ENCODE measurements at regions not wholly inside any gene's neighbourhood (a gene's known extent, or its start where the extent isn't known, plus 50 kb on each side); places are given as distances from the start of the nearest gene placed in this dataset.
"Not testable (repeated sequence)": the region's sequence is repeated elsewhere in the genome, so short reads cannot be mapped to it uniquely, and the experiment has no call there.

DNA sequence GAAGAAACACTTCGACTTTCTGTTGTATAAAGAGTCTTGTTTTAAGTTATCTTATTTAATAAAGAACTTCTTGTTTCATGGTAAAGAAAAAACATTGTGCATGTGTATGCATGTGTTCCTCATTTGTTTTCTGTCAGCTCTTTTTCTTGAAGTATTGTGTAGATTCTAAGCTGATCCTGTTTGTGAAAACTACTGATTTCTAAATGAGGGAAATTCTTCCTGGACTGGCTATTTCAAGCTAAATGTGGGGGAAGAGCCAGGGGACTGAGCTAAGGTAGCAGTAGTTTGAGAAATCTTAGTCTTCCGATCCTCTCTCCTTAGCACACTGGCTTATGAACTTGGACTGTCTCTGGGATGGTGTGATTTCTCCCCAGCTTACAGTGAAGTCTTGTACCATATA is 56.4 kb upstream of the RBMS1 start:
- DNase-seq = no peak

DNA sequence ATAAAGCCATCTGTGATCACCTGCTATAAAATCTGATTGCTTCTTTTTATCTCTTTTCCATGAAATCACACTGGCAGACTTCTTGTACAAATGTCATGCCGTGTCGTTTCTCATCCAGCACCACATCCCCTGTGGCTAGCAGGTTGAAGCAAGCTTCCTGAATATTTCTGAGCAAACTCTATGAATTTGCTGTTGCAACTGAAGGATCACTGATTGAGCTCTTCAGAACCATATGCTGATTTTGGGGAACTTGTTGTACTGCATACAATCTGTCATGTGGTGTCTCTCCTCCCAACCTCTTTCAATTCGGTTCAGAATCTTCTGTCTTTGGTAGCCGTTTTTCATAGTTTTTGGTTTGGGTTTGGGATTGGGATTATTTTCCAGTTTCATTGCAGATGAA is 57.7 kb upstream of the RBMS1 start:
- no peak for DNase-seq

DNA sequence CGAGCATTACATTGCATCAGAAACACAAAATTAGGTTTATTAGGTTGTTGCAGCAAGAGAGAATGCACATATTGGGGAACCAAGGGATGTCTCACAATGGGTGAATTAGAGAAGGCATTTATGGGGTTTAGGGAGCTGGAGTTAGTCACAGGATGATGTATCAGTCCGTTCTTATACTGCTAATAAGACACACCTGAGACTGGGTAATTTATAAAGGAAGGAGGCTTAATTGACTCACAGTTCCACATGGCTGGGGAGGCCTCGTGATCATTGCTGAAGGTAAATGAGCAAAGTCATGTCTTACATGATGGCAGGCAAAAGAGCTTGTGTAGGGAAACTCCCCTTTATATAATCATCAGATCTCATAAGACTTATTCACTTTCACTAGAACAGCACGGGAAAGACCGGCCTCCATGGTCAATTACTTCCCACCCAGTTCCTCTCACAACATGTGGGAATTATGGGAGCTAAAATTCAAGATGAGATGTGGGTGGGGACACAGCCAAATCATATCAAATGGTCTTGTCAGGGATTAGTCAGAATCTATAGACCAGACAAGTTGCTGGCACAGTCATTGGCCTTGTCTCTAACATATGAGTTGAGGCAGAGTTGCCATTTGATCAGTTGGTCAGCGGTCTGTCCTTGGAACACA is 61.9 kb upstream of the RBMS1 start:
- no peak for DNase-seq

DNA sequence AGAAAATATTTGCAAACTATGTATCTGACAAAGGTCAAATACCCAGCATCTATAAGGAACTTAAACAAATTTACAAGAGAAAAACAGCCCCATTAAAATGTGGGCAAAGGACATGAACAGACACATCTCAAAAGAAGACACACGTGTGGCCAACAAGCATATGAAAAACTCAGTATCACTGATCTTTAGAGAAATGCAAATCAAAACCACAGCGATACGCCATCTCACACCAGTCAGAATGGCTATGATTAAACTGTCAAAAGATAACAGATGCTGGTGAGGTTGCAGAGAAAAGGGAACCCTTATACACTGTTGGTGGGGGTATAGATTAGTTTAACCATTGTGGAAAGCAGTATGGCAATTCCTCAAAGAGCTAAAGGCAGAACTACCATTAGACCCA is 64.3 kb upstream of the RBMS1 start:
- no peak for DNase-seq

DNA sequence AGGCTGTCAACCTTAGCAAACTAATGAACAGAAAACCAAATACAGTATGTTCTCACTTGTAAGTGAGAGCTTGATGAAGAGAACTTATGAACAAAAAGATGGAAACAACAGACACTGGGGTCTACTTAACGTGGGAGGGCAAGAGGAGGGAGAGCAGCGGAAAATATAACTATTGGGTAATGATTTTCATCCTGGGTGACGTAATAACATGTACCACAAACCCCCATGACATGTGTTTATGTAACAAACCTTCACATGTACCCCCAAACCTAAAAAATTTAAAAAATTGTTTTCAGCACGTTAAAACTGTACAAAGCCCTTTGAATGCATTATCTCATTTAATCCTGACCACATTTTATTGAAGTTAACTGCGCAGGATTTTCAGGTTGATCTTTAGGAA is 64.9 kb upstream of the RBMS1 start:
- DNase-seq = no peak

DNA sequence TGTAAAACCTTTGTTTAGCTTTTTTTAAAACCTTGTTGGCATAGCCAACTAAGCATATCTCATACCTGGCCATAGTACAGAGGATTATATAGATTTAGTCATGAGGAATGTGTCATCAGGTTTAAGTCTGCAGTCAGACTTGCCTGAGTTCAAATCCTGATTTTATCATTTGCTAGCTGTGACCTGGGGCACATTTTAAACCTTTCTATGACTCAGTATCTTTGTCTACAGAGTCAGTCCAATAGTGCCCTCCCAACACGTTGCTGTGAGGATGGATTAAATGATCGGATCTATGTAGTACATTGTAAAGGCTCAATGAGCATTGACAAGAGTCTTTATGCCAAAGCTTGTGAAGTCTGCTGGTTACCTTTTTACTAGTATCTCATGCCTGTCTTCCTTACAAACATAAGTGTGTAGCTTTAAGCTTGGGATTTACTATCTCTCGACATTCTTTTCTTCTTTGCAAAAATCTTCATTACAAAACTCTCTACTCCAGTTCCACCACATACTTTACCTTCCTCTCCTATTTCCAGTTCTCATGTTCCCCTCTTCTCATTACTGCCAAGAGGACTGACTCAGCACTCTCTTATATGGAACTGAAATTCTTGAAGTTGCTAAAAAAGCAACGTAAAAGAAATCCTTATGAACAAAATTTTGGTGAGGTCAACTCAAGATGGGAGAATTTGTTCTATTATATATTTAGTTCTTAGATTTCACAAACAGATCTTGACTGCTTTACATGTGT is 68.1 kb upstream of the RBMS1 start:
- DNase-seq = peak; percentile 74

DNA sequence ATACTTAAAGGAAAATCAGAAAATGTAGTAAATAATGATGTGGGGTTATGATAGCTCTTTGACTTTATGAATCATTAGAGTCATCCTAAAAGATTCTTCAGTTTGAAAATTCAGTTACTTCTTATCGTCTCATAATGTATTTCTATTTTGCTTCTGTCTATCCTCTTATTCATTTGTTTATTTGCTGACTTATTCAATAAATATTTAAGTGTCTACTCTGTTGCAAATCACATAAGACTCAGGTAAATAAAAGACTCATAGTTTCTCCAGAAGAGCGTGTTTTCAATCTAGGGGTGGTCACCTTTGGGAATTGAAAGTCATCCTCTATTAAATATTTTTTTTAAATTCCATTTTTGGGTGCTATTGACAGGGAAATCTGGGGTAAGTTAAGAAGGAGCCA is 69.1 kb upstream of the RBMS1 start:
- no peak for DNase-seq

DNA sequence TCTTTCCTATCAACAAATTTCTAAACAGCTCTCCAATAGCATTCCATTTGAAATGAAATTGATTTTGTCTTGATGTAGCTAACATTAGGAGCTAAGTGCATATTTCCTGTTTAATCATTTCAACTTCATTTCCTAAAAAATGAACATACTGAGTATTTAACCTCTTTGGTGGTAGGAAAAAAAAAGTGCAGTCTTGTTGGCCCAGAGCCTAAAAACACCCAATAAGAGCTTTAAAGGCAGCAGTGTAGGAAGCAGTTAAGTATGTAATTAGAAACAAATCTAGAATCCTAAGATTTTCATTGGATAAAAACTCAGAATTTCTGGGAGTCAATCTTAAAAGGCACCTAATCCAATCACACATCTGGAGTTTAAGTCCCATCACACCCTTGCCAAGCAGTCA is 71.0 kb upstream of the RBMS1 start:
- no peak for DNase-seq

DNA sequence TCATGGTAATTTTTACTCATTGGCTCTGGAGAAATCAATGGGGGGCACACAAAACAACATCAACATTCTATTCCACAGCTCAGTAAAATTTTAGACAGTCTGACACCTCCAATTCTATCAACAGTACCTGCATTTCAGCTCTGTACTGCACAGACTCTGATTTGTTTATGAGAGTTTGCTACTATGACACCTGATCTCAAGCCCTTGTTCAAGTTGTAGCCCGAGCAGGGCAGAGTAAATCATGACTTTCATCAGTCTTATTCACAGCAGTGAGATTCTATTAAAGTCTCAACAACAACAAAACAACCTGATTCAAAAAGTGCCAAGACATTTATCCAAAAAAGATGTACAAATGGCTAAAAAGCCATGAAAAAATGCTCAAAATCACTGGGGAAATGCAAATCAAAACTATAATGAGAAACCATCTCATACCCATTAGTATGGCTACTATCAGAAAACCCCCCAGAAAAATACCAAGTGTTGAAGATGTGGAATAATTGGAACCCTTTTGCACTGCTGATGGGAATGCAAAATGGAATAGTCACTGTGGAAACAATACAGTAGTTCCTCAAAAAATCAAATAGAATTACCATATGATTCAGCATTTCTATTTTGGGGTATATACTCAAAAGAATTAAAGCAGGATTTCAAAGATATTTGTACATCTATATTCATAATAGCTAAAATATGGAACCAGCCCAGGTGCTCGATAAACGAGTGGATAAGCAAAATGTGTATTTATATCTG is 71.7 kb upstream of the RBMS1 start:
- no peak for DNase-seq

DNA sequence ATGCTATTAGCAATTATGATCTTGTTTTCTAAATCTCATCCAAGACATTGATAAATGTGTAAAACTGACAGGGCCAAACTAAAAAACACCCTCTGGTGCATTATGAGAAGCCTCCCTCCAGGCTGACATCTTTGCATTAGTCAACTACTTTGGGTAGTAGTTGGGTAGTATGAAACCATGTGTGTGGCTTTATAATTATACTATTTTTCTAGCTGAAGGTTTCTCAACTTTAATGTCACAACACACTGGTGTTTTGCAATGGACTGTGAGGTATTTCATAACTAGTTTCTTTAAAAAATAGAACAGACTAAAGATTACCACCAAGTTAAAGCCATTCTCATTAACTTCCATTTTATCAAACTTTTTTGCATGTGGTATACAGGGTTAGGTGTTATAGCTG is 73.1 kb upstream of the RBMS1 start:
- peak; percentile 18 for DNase-seq

DNA sequence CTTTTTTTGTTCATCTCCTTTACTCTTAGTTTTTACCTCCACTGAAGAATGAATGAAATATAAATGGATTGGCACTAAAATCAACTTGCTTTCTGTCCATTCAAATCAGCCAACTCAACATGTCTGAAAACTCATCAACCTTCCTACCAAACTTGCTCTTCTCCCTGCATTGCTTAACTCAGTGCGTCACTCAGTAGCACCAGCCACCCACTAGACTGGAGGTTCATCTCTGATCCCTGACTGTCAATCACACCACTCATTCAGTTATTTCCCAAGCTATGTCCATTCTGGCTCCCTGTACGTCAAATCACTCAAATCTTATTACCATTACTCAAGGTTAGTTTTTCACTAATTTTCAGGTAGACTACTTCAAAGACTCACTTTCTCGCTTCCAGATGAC is 75.2 kb upstream of the RBMS1 start:
- DNase-seq = no peak

DNA sequence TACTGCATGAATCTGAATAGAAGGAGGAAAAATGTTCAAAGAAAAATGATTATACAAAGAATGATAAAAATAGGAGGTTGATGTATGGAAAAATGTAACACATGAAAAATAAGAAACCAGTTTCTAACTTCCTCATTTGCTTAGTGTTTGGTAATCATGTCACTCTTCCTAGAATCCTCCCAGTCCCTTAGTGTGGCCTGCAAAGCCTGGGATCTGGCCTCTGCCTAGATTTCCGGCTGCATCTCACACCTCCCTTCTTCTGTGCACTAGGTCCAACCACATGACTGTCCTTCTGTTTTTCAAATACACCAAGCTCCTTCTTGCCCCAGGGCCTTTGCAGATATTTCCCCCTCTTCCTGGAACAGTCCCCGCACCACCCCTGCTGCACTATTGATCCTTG is 76.8 kb upstream of the RBMS1 start:
- no peak for DNase-seq

DNA sequence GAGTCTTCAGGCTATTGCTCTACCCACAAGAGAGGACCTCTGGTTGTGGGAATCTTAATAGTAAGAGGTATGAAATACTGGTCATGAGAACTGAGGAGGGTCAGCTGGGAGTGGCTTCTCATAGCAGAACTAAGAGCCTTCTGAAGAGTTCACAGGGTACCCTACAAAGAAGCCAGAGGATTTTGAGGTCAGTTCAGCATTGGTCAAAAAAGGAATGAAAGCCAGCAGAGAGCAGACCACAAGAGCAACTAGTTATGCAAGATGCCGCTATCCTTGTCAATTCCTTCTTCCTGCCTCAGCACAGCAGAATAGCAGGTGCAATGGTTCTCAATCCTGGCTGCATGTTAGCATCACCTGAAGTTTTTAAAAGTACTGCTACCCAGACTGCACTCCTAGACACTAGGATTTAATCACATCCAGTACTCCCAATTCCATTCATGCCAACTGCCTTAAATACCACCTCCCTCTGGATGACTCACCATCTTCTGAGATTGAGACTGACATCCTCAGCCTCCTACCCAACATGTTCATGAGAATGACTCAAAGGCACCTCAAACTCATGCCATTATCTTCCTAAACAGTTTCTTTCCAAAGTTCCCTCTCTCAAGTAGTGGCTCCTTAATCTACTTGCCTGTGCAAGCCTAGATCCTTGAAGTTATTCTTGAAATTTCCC is 81.0 kb upstream of the RBMS1 start:
- peak; percentile 85 for DNase-seq

DNA sequence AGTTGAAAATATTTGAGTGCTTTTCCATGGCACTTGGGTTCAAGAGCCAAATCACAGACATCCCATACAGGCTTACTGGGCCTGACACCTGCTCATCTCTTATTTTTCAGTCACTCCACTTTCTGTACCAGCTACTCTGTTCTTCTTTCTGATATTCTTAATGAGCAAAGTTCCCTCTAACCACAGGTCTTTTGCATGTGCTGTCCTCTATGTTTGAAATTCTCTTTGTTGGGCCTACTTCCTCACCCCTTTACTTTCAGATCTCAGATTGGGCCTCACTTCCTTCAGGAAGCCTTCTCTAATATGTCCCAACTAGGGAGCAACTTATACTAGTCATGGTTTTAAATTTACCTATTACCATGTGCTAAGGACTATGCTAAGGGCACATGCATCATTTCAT is 81.8 kb upstream of the RBMS1 start:
- no peak for DNase-seq

DNA sequence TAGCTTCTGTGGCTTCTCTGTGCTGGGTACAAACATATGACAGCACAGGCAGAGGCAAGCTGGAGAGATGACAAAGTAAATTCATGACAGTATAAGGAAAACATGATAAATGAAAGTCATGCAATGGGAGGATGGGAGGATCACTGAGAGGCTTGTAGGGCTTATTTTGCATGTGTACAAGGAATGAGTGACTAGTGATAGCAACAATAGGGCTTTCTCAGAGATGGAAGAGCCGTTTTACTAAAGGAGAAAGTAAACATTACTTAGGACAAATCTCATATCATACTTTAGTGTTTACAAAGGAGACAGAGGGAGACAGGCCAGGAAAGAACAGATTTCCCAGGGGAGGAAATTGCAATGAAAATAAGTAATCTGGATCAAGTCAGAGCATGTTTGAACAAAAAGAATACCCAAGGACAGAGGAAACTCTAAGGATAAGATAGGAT is 82.5 kb upstream of the RBMS1 start:
- DNase-seq = no peak

DNA sequence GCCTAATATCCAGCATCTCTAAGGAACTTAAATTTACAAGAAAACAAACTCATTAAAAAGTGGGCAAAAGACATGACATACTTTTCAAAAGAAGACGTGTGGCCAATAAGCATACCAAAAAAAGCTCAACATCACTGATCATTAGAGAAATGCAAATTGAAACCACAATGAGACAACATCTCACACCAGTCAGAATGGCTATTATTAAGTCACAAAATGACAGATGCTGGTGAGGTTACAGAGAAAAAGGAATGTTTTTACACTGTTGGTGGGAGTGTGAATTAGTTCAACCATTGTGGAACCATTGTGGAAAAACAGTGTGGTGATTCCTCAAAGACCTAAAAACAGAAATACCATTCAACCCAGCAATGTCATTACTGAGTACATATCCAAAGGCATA is 83.5 kb upstream of the RBMS1 start:
- DNase-seq = not testable (repeated sequence)

DNA sequence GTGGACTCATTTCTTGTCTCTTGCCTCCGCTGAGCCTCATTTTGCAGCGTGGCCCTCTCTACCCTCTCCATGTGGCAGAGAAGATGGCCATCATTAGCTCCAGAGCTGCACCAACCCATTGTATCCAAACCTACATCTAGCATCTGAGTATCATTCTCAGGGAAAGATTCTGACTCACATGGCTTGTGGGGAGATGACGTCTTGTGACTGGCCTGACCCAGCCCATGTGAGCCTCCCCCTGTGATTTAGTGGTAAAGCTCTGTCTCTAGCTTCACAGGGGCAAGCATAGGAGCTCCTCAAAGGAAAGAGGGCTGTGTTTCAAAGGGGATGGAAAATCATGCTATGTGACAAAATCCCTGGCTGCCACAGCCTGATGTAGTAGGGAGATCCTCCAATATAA is 87.4 kb upstream of the RBMS1 start:
- DNase-seq = peak; percentile 35

DNA sequence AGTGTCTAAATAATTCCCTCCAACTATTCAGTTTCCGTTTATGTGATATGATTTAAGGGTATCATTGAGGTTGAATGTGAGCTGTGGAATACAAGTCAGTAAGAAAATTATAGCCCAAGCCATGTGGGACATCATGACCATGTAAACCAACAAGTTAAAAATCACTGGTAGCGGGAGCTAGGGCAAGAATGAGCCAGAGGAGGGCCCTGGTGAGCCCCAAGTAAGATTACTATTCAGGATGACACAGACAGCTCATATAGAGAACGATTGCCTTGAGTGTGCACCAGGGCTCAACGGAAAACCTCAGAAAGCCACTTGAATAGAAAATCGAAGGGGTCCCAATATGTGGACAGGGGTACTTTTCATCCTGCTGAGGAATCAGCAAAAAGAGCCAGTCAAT is 87.8 kb upstream of the RBMS1 start:
- no peak for DNase-seq

DNA sequence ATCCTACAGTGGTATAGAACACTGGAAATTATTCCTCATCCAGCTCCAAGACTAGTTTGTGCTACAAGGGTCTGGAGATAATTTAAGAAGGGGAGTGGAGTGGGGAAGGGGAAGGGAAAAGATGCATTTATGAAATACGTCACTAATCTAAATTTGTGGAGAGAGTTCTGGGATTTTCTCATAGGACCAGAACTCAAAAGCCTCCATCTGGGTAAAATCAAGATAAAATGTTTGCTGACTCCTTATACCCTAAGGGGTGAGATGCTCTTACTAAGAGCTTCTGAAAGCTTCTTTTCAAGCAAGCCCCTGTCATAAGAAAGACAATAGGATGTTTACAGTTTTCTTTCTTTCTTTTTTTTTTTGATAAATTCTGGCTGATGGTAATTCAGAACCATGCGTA is 88.5 kb upstream of the RBMS1 start:
- no peak for DNase-seq

DNA sequence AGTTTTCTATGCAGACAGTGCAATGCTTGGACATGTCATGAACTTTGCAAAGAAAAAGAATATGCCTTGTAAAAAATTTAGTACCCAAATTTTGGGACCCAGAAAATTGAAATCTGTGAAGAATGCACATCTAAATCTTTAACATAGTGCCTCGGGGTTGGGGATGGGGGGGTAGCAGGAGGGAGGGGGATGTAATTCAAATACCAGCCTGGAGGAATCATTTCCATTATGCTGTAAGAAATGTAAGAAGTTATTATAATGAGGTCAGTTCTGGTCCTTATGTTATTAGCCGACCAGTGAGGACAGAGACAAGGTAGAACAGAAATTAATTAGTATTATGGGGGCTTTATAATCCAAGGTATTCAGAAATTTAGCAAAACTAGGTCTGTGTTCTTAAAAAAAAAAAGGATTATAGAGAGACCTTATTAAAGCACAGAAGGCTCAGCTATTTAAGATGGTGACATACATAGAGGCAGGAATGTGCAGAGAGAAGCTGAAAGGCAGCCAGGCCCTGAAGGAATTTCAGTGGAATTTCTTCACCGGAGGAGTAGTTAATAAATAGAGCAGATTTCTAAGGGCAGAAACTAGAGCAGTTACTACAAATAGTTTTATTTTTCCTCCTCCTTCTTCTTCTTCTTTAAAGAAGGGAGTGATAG is 89.0 kb upstream of the RBMS1 start:
- DNase-seq = peak; percentile 89

DNA sequence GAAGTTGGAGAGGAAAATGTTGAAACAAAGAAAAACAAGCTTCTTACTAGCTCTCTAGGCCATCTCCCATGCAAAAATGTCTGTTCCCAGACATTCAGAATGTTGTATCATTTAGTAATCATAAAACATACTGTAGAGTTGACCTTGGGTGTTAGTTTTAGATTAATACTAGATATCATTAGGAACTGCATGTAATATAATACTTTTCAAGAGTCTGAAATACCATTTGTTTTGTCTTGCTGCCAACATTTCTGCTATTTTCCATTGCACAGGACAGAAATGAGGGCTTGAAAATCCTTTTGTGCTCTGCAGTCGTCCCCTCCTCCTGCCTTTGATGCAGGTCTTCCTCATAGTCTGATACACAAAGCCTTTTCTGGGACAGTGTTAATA is 89.5 kb upstream of the RBMS1 start:
- DNase-seq = peak; percentile 76

DNA sequence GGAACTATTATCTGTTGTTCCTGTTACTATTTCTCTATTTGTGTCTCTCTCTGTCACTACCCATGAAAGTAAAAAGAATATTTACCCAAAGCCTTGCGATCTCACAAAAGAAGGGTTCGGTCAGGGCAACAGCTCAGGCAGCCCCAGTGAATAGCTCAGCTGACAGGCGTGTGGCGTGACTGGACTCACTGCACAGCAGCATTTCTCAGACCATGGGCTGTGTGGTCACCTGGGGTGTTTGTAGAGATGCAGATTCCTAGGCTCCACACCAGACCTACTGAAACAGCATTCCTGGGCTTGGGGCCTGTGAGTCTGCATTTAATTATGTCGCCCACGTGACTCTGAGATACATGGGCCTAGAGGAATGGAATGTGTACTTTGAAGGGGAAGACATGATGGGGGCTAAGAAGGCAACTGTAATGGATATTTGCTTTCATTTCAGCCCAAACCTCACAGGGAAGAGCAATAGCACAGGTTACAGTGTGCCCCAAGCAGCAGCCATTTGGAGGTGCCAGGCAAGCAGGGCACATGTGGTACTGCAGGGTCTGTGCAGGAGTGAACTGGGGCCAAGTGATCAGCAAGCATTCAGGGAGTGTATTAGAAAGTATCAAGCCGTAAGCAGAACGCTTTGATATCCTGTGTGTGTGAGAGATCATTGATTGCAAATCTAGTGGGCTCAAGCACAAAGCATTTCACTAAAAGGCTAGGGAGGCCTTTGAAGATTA is 90.4 kb upstream of the RBMS1 start:
- no peak for DNase-seq
